B cell (primary cell): ENCODE measurements at regions not wholly inside any gene's neighbourhood (a gene's known extent, or its start where the extent isn't known, plus 50 kb on each side); places are given as distances from the start of the nearest gene placed in this dataset.

ENCODE experiments used
- ATAC-seq: fragments of 200-7000 bp; cut with Tn5 transposase; one replicate; pipeline ENCODE4 v1.10.0; 2021; ENCODE audit warnings: low read depth, mild to moderate bottlenecking, moderate number of reproducible peaks, moderate library complexity
- CTCF ChIA-PET: fragments of 350-600 bp; sonication (Branson Sonifier 250); formaldehyde crosslinking; loops from one replicate; lab custom pipeline; 2021; ENCODE audit warnings: antibody characterized with exemption, inconsistent platforms; lab: Charles Lee
- POLR2A ChIA-PET: fragments of 350-600 bp; sonication (Branson Sonifier 250); formaldehyde crosslinking; loops from one replicate; lab custom pipeline; 2021; ENCODE audit warnings: antibody characterized with exemption; lab: Charles Lee
- DNase-seq: peaks from one replicate; pipeline ENCODE4 v3.0.0; 2013
- H2AFZ ChIP-seq: 2 replicates; pipeline ENCODE4 v1.6.1; 2012; ENCODE audit warnings: mild to moderate bottlenecking, low read depth, low read length; ENCODE audit not compliant: insufficient read depth, poor library complexity, severe bottlenecking
- H3K27ac ChIP-seq, 2 donors: 1 replicate in 1 of 2; 2 replicates in 1 of 2; pipeline ENCODE4 v1.5.1; 2012 to 2013; ENCODE audit warnings: low read length in 2 of 2, mild to moderate bottlenecking in 2 of 2, moderate library complexity in 1 of 2
- H3K27me3 ChIP-seq, 4 experiments: fragments of 200-600 bp in 1 of 4; sonication (generic) in 1 of 4; replicated peaks in 1 of 4; 1 replicate in 2 of 4; 2 replicates in 2 of 4; pipeline versions ENCODE4 v1.6.1 to v1.7.0; 2013 to 2016; ENCODE audit warnings: low read length in 3 of 4, mild to moderate bottlenecking in 2 of 4, mixed read lengths in 1 of 4, moderate library complexity in 1 of 4; ENCODE audit not compliant: insufficient read depth in 4 of 4, control insufficient read depth in 3 of 4; ENCODE audit errors: control extremely low read depth in 1 of 4
- H3K36me3 ChIP-seq, 2 experiments: replicated peaks in 1 of 2; 1 replicate in 1 of 2; 2 replicates in 1 of 2; pipeline versions ENCODE4 v1.6.1 to v1.7.1; 2013; ENCODE audit warnings: low read length in 1 of 2; ENCODE audit not compliant: insufficient read depth in 2 of 2, control insufficient read depth in 1 of 2; ENCODE audit errors: control extremely low read depth in 1 of 2, extremely low read depth in 1 of 2
- H3K4me1 ChIP-seq, 2 donors: fragments of 200-600 bp in 1 of 2; sonication (generic) in 1 of 2; 1 replicate in 1 of 2; 2 replicates in 1 of 2; pipeline versions ENCODE4 v1.5.1 to v1.6.1; 2013 to 2017; ENCODE audit warnings: low read length in 2 of 2; ENCODE audit not compliant: control insufficient read depth in 2 of 2, insufficient read depth in 2 of 2
- H3K4me2 ChIP-seq: replicated peaks from 2 replicates; pipeline ENCODE3; 2012; ENCODE audit warnings: mild to moderate bottlenecking, low read depth, low read length; ENCODE audit not compliant: poor library complexity, severe bottlenecking
- H3K4me3 ChIP-seq, 5 experiments: fragments of 200-600 bp in 1 of 5; sonication (generic) in 1 of 5; 1 replicate in 3 of 5; 2 replicates in 2 of 5; pipeline versions ENCODE4 v1.5.1 to v1.7.0; 2011 to 2016; ENCODE audit warnings: low read length in 4 of 5, mild to moderate bottlenecking in 4 of 5, low read depth in 2 of 5, control low read depth in 1 of 5, moderate library complexity in 1 of 5; ENCODE audit not compliant: insufficient read depth in 1 of 5; ENCODE audit errors: control extremely low read depth in 1 of 5, extremely low read depth in 1 of 5
- H3K79me2 ChIP-seq: fragments of 200-600 bp; sonication (generic); one replicate; pipeline ENCODE4 v1.6.0; 2016; ENCODE audit warnings: low read length; ENCODE audit not compliant: control insufficient read depth, insufficient read depth
- H3K9ac ChIP-seq: fragments of 200-600 bp; sonication (generic); 2 replicates; pipeline ENCODE4 v1.6.1; 2017; ENCODE audit warnings: mild to moderate bottlenecking, low read length, moderate library complexity
- H3K9me3 ChIP-seq, 3 donors: one replicate each; pipeline versions ENCODE4 v1.6.1 to v1.7.1; 2013; ENCODE audit warnings: low read length in 2 of 3; ENCODE audit not compliant: control insufficient read depth in 2 of 3, insufficient read depth in 1 of 3; ENCODE audit errors: control extremely low read depth in 1 of 3
- H4K20me1 ChIP-seq: 2 replicates; pipeline ENCODE4 v1.6.0; 2012; ENCODE audit warnings: mild to moderate bottlenecking, low read length; ENCODE audit not compliant: insufficient read depth, control insufficient read depth, poor library complexity, severe bottlenecking
- H3K27ac Mint-ChIP-seq: one replicate; pipeline ENCODE4 v1.8.0; 2021; ENCODE audit warnings: mixed read lengths
- H3K27me3 Mint-ChIP-seq: one replicate; pipeline ENCODE4 v1.8.0; 2021; ENCODE audit warnings: mixed read lengths
- H3K4me1 Mint-ChIP-seq: one replicate; pipeline ENCODE4 v1.8.0; 2021; ENCODE audit warnings: mixed read lengths
- H3K4me3 Mint-ChIP-seq: one replicate; pipeline ENCODE4 v1.8.0; 2021; ENCODE audit warnings: mixed read lengths
- H3K9me3 Mint-ChIP-seq: one replicate; pipeline ENCODE4 v1.8.0; 2022; ENCODE audit warnings: mixed read lengths; ENCODE audit not compliant: insufficient read depth
- CTCF ChIP-seq: fragments of 200-600 bp; IDR thresholded peaks from one replicate; pipeline ENCODE4 v1.8.0; 2022; ENCODE audit warnings: antibody characterized with exemption, mild to moderate bottlenecking
- EZH2 ChIP-seq: IDR thresholded peaks from 2 replicates; pipeline ENCODE4 v1.6.1; 2012; ENCODE audit warnings: borderline replicate concordance, low read depth, mild to moderate bottlenecking, moderate library complexity, low read length; ENCODE audit not compliant: insufficient read depth, poor library complexity, severe bottlenecking
- WGBS: methylation state at CpG from one replicate; pipeline ENCODE4 v1.1.5; 2013; ENCODE audit warnings: missing lambda C conversion rate; ENCODE audit not compliant: insufficient coverage; 5-methylcytosine and 5-hydroxymethylcytosine counted together
- intact Hi-C: fragments of 100-400 bp; cut with micrococcal nuclease; formaldehyde crosslinking; loops from one replicate; pipeline ENCODE4 v1.10.0; 2022

DNA sequence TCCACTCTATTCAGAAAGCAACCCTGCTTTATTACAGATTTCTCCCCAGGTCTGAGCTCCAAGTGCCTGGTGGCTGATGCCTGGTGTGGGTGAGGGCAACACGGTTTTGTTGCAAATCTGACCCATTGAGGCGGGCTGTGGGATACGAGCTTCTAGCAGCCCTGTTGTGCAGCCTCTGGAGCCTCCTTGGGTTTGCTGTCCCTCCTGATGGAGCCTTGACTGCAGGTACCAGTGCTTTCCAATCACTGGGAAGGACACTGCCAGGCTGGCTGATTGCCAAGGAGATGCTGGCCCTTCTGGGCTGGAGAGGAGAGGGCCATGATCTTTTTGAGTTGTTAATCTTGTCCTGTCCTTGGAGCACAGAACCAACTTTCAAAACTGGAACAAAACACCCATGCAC, 151.0 kb upstream of the RGMA start:
- peaks cover 2% of the 10 kb centered on the region for H3K9me3 Mint-ChIP-seq
- H3K4me3 Mint-ChIP-seq: no peak overlapping the region
- 100% methylated on average over 3 of the region's 3 CpGs for WGBS
- intact Hi-C loops: no loop called here
- H3K36me3 ChIP-seq: no peaks in the 10 kb centered on the region
- ChIA-PET POLR2A (no interaction called here), CTCF (no interaction called here)
- no peak overlapping the region for H3K4me2 ChIP-seq
- H3K79me2 ChIP-seq: no peaks in the 10 kb centered on the region
- peaks cover 2% of the 10 kb centered on the region for H3K4me1 Mint-ChIP-seq
- TF ChIP-seq CTCF (no peak), EZH2 (no peak)
- H3K4me3 ChIP-seq: no peak overlapping the region
- no peak overlapping the region for H3K27ac ChIP-seq
- H3K9me3 ChIP-seq: peaks cover 0 to 20% (median 0%) of the 10 kb centered on the region in 3 donors
- no peak for ATAC-seq
- no peak for DNase-seq
- no peaks in the 10 kb centered on the region for H4K20me1 ChIP-seq
- H3K27ac Mint-ChIP-seq: no peak overlapping the region
- peaks cover 2% of the 10 kb centered on the region for H3K27me3 Mint-ChIP-seq
- no peak overlapping the region for H3K9ac ChIP-seq
- H2AFZ ChIP-seq: no peak overlapping the region
- H3K4me1 ChIP-seq: no peaks in the 10 kb centered on the region
- no peaks in the 10 kb centered on the region for H3K27me3 ChIP-seq

GRCh38 chr15:93239591-93239990, 150.6 kb upstream of the RGMA start:
- ChIA-PET CTCF (no interaction called here), POLR2A (no interaction called here)
- H3K4me3 Mint-ChIP-seq: no peak overlapping the region
- Histone ChIP-seq H3K4me2 (no peak overlapping the region), H3K27me3 (no peaks in the 10 kb centered on the region), H2AFZ (no peak overlapping the region), H3K79me2 (no peaks in the 10 kb centered on the region), H3K4me1 (no peaks in the 10 kb centered on the region), H3K9me3 (peaks cover 0 to 20% (median 0%) of the 10 kb centered on the region in 3 donors), H3K36me3 (no peaks in the 10 kb centered on the region), H3K9ac (no peak overlapping the region), H4K20me1 (no peaks in the 10 kb centered on the region), H3K27ac (no peak overlapping the region), H3K4me3 (no peak overlapping the region)
- peaks cover 2% of the 10 kb centered on the region for H3K27me3 Mint-ChIP-seq
- H3K9me3 Mint-ChIP-seq: peaks cover 2% of the 10 kb centered on the region
- intact Hi-C loops: no loop called here
- TF ChIP-seq CTCF: no peak
- no peak for TF ChIP-seq EZH2
- H3K4me1 Mint-ChIP-seq: peaks cover 2% of the 10 kb centered on the region
- WGBS: over 99% methylated on average over 8 of the region's 8 CpGs
- no peak for ATAC-seq
- DNase-seq: no peak
- no peak overlapping the region for H3K27ac Mint-ChIP-seq
